Left ventricle myocardium inferior (tissue), 1 donor: ENCODE measurements at regions not wholly inside any gene's neighbourhood (a gene's known extent, or its start where the extent isn't known, plus 50 kb on each side); places are given as distances from the start of the nearest gene placed in this dataset.

ENCODE experiments used
- DNase-seq: peaks from one replicate; pipeline ENCODE4 v3.0.0-alpha.2; 2020
- H3K27ac ChIP-seq: fragments of 200-600 bp; replicated peaks from 2 replicates; pipeline ENCODE4 v1.8.0; 2021
- H3K27me3 ChIP-seq: fragments of 200-600 bp; 2 replicates; pipeline ENCODE4 v1.8.0; 2021; ENCODE audit warnings: low read depth
- H3K36me3 ChIP-seq: fragments of 200-600 bp; 2 replicates; pipeline ENCODE4 v1.8.0; 2021
- H3K4me1 ChIP-seq: fragments of 200-600 bp; 2 replicates; pipeline ENCODE4 v1.8.0; 2021
- H3K4me3 ChIP-seq: fragments of 200-600 bp; 2 replicates; pipeline ENCODE4 v1.8.0; 2021; ENCODE audit warnings: mild to moderate bottlenecking, moderate library complexity
- H3K9me3 ChIP-seq: fragments of 200-600 bp; replicated peaks from 2 replicates; pipeline ENCODE4 v1.8.0; 2021
- CTCF ChIP-seq: fragments of 200-600 bp; IDR thresholded peaks from 2 replicates; pipeline ENCODE4 v1.8.0; 2021; ENCODE audit warnings: antibody characterized with exemption, mild to moderate bottlenecking, borderline replicate concordance
- intact Hi-C: fragments of 100-400 bp; cut with micrococcal nuclease; formaldehyde crosslinking; loops from one replicate; pipeline ENCODE4 v1.11.0; 2022
- donor health status: DM: no; HTN: yes; CAD: no; lungs with severe emphysema.

- no peak for DNase-seq
- no peak for TF ChIP-seq CTCF
- no peak overlapping the region for H3K4me3 ChIP-seq
- no peaks in the 10 kb centered on the region for H3K4me1 ChIP-seq
- H3K36me3 ChIP-seq, result no peaks in the 10 kb centered on the region
- intact Hi-C loops, result no loop called here
- no peaks in the 10 kb centered on the region for H3K9me3 ChIP-seq
- H3K27ac ChIP-seq, result no peak overlapping the region
- peaks cover 10% of the 10 kb centered on the region for H3K27me3 ChIP-seq
Observed at GRCh38 chr2:6574121-6574520, 291.6 kb downstream of the CMPK2 start.

- Histone ChIP-seq H3K27ac (no peak overlapping the region), H3K27me3 (peaks cover 20% of the 10 kb centered on the region), H3K4me3 (no peak overlapping the region), H3K9me3 (no peaks in the 10 kb centered on the region), H3K36me3 (no peaks in the 10 kb centered on the region), H3K4me1 (no peaks in the 10 kb centered on the region)
- no peak for TF ChIP-seq CTCF
- intact Hi-C loops, result no loop called here
- DNase-seq, result no peak
Observed at GRCh38 chr2:6576302-6576701, 289.4 kb downstream of the CMPK2 start.

GRCh38 chr2:6577960-6578359 lies 287.7 kb downstream of the CMPK2 start:
- no peaks in the 10 kb centered on the region for H3K9me3 ChIP-seq
- TF ChIP-seq CTCF, result no peak
- intact Hi-C loops, result no loop called here
- no peaks in the 10 kb centered on the region for H3K36me3 ChIP-seq
- DNase-seq, result no peak
- no peaks in the 10 kb centered on the region for H3K4me1 ChIP-seq
- no peak overlapping the region for H3K4me3 ChIP-seq
- no peak overlapping the region for H3K27ac ChIP-seq
- peaks cover 20% of the 10 kb centered on the region for H3K27me3 ChIP-seq

GRCh38 chr2:6578416-6578815 lies 287.3 kb downstream of the CMPK2 start:
- H3K27me3 ChIP-seq, result peaks cover 20% of the 10 kb centered on the region
- H3K9me3 ChIP-seq, result no peaks in the 10 kb centered on the region
- no peaks in the 10 kb centered on the region for H3K36me3 ChIP-seq
- no peak for TF ChIP-seq CTCF
- no peak for DNase-seq
- no peak overlapping the region for H3K4me3 ChIP-seq
- H3K27ac ChIP-seq, result no peak overlapping the region
- intact Hi-C loops, result no loop called here
- no peaks in the 10 kb centered on the region for H3K4me1 ChIP-seq

- Histone ChIP-seq H3K36me3 (no peaks in the 10 kb centered on the region), H3K27me3 (peaks cover 20% of the 10 kb centered on the region), H3K9me3 (no peaks in the 10 kb centered on the region), H3K4me1 (no peaks in the 10 kb centered on the region), H3K27ac (no peak overlapping the region), H3K4me3 (no peak overlapping the region)
- no peak for DNase-seq
- no peak for TF ChIP-seq CTCF
- intact Hi-C loops, result no loop called here
Observed at GRCh38 chr2:6579281-6579680, 286.4 kb downstream of the CMPK2 start.

- DNase-seq, result no peak
- Histone ChIP-seq H3K27me3 (peaks cover 20% of the 10 kb centered on the region), H3K4me1 (no peaks in the 10 kb centered on the region), H3K9me3 (no peaks in the 10 kb centered on the region), H3K4me3 (no peak overlapping the region), H3K36me3 (no peaks in the 10 kb centered on the region), H3K27ac (no peak overlapping the region)
- intact Hi-C loops, result no loop called here
- TF ChIP-seq CTCF, result no peak
Observed at GRCh38 chr2:6580982-6581381, 284.7 kb downstream of the CMPK2 start.
